B cell (primary cell): ENCODE measurements at regions not wholly inside any gene's neighbourhood (a gene's known extent, or its start where the extent isn't known, plus 50 kb on each side); places are given as distances from the start of the nearest gene placed in this dataset.

Experiments
- EZH2 ChIP-seq: IDR thresholded peaks from 2 replicates; pipeline ENCODE4 v1.6.1; 2012; ENCODE audit warnings: borderline replicate concordance, low read depth, mild to moderate bottlenecking, moderate library complexity, low read length; ENCODE audit not compliant: insufficient read depth, poor library complexity, severe bottlenecking
- TF ChIP-seq, protein P1 (sequence below): fragments of 200-600 bp; IDR thresholded peaks from one replicate; pipeline ENCODE4 v1.8.0; 2022; ENCODE audit warnings: antibody characterized with exemption, mild to moderate bottlenecking

DNA sequence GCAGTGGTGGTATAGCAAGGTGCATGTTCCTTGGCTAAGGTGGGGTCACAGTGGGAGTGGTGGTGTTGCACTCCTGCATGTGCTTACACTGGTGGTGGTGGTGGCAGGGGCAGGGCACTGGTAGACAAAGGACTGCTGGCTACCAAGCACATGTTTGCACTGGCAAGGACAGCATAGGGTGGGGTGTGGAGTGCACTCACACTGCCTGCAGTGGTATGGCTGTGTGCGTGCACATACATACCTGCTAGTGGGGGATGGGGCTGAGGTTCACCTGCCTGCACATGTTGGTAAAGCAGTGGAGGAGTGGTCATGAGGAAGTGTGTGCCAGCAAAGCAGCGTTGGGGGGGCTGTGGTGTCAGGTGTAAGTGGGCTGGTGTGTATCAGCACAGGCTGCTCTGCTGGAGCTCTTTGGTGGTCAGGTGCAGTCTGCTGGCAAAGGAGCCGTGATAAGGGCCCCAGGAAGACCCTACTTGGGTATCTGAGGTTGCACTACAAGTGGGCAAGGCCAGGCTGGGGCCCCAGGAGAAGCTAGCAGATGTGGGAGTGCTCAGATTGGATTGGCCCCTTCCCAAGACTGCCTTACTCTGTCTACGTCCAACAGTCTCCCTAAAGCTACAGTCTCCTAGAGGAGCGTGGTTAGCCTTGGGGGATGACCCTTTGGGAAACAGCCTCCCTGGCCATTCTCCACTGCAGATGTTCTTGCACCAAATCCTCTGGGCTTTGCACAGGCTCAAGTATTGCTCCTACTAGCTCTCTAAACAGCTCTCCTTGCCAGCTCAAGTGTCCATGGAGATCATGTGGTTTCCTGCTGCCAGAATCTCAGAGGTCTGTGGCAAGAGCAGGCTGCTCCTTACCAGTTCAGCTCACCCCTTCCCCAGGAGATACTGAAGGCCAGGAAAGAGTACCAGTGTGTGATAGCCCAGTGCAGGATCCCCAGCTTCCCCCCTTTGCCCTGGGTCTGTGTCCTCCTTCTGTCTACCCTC, 486.3 kb upstream of the PABPC4L start:
- TF ChIP-seq, protein P1, sequence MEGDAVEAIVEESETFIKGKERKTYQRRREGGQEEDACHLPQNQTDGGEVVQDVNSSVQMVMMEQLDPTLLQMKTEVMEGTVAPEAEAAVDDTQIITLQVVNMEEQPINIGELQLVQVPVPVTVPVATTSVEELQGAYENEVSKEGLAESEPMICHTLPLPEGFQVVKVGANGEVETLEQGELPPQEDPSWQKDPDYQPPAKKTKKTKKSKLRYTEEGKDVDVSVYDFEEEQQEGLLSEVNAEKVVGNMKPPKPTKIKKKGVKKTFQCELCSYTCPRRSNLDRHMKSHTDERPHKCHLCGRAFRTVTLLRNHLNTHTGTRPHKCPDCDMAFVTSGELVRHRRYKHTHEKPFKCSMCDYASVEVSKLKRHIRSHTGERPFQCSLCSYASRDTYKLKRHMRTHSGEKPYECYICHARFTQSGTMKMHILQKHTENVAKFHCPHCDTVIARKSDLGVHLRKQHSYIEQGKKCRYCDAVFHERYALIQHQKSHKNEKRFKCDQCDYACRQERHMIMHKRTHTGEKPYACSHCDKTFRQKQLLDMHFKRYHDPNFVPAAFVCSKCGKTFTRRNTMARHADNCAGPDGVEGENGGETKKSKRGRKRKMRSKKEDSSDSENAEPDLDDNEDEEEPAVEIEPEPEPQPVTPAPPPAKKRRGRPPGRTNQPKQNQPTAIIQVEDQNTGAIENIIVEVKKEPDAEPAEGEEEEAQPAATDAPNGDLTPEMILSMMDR, result no peak
- TF ChIP-seq EZH2, result no peak
